Activated CD4-positive, alpha-beta T cell treated with anti-CD3 and anti-CD28 coated beads, Interleukin-2, amount 50 U/mL, for 16 hours (primary cell): ENCODE measurements at regions not wholly inside any gene's neighbourhood (a gene's known extent, or its start where the extent isn't known, plus 50 kb on each side); places are given as distances from the start of the nearest gene placed in this dataset.

Experiments used
- DNase-seq: peaks from one replicate; pipeline ENCODE4 v3.0.0-alpha.2; 2020

- DNase-seq: no peak
Observed at GRCh38 chr4:145231906-145232700, 51.7 kb upstream of the OTUD4 start.

DNA sequence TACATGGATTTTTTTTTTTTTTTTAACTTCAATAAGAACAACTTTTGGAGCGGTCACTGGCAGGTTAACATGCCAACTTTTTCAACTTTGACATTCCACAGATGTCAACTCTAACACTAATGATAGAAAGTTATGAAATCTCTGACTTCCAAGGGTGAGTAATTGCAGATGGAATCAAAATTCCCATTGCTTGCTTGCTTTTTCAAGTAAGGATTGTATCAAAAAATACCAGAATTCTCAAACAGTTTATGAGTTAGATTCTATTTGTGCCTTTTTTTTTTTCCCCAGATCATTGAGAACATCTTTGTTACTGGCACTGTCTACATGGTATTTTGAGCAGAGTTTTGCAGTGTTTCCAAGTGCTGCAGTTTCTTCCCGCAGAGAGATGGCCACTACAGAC lies 50.3 kb upstream of the OTUD4 start:
- no peak for DNase-seq
